H1 (cell line): ENCODE measurements at regions not wholly inside any gene's neighbourhood (a gene's known extent, or its start where the extent isn't known, plus 50 kb on each side); places are given as distances from the start of the nearest gene placed in this dataset.

Source experiments
- GTF2F1 ChIP-seq: IDR thresholded peaks from 2 replicates; pipeline ENCODE4 v1.6.1; 2012; ENCODE audit warnings: low read depth, low read length, improper control_type of control experiment, borderline replicate concordance
- NANOG ChIP-seq: IDR thresholded peaks from 2 replicates; pipeline ENCODE4 v1.6.1; 2011; ENCODE audit warnings: low read length, low read depth, mild to moderate bottlenecking, inconsistent platforms; ENCODE audit not compliant: insufficient read depth, poor library complexity, severe bottlenecking
- NRF1 ChIP-seq: IDR thresholded peaks from 2 replicates; pipeline ENCODE4 v1.6.1; 2011; ENCODE audit warnings: mild to moderate bottlenecking, low read depth, low read length, improper control_type of control experiment
- SAP30 ChIP-seq: fragments of 300-600 bp; sonication (generic); IDR thresholded peaks from 2 replicates; pipeline ENCODE4 v1.7.1; 2012; ENCODE audit warnings: low read length, moderate library complexity, mild to moderate bottlenecking, inconsistent platforms; ENCODE audit not compliant: insufficient read depth, insufficient replicate concordance
- SP1 ChIP-seq: IDR thresholded peaks from 2 replicates; pipeline ENCODE4 v1.6.1; 2011; ENCODE audit warnings: low read depth, low read length
- TBP ChIP-seq: IDR thresholded peaks from 2 replicates; pipeline ENCODE4 v1.6.1; 2011; ENCODE audit warnings: low read depth, low read length, improper control_type of control experiment

DNA sequence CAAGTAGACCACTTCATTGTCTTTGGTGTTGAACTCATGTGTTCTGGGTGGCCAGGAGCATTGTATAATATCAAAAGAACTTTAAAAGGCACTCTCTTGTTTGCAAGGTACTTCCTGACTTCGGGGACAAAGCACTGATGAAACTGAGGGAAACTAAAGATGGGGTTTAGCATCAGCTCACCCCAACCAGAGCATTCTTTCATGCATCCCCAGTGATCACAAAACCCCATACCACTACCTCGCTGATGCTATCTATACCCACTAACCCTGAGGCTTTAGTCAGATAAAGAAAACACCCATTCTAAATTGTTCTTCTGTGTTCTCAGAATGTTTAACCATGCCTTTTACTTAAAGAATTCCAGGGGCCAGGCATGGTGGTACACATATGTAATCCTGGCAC is 94.5 kb upstream of the DOCK9 start (continued):
- no peak for TF ChIP-seq TBP
- TF ChIP-seq SP1, result no peak
- no peak for TF ChIP-seq GTF2F1
- no peak for TF ChIP-seq NANOG
- no peak for TF ChIP-seq NRF1
- TF ChIP-seq SAP30, result no peak
